DOHH2 (cell line): ENCODE measurements at regions not wholly inside any gene's neighbourhood (a gene's known extent, or its start where the extent isn't known, plus 50 kb on each side); places are given as distances from the start of the nearest gene placed in this dataset.

Source experiments
- H3F3A ChIP-seq: fragments of 200-600 bp; sonication (generic), shearing (Covaris generic); 2 replicates; pipeline ENCODE4 v1.6.0; 2016; ENCODE audit warnings: antibody characterized with exemption, mild to moderate bottlenecking; ENCODE audit not compliant: control insufficient read depth, insufficient read depth
- H3K27ac ChIP-seq: fragments of 200-600 bp; sonication (generic); 2 replicates; pipeline ENCODE4 v1.5.1; 2014; ENCODE audit warnings: low read depth, mild to moderate bottlenecking, low read length, moderate library complexity
- H3K27me3 ChIP-seq: fragments of 200-600 bp; sonication (generic); 2 replicates; pipeline ENCODE4 v1.6.1; 2014; ENCODE audit warnings: mild to moderate bottlenecking, low read length, mixed read lengths; ENCODE audit not compliant: control insufficient read depth
- H3K36me3 ChIP-seq: fragments of 200-600 bp; sonication (generic); 2 replicates; pipeline ENCODE4 v1.6.1; 2014; ENCODE audit warnings: mild to moderate bottlenecking, low read length, moderate library complexity, mixed read lengths; ENCODE audit not compliant: control insufficient read depth
- H3K4me1 ChIP-seq: fragments of 200-600 bp; sonication (generic); 2 replicates; pipeline ENCODE4 v1.6.1; 2014; ENCODE audit warnings: mild to moderate bottlenecking, low read length, mixed read lengths; ENCODE audit not compliant: control insufficient read depth
- H3K4me2 ChIP-seq: fragments of 200-600 bp; sonication (generic); 2 replicates; pipeline ENCODE4 v1.6.0; 2014; ENCODE audit warnings: mild to moderate bottlenecking, low read length, moderate library complexity
- H3K4me3 ChIP-seq: fragments of 200-600 bp; sonication (generic); 2 replicates; pipeline ENCODE4 v1.5.1; 2014; ENCODE audit warnings: mild to moderate bottlenecking, low read length, mixed read lengths
- H3K79me2 ChIP-seq: fragments of 200-600 bp; sonication (generic); 2 replicates; pipeline ENCODE4 v1.6.1; 2014; ENCODE audit warnings: mild to moderate bottlenecking, low read length, mixed read lengths; ENCODE audit not compliant: control insufficient read depth
- H3K9me2 ChIP-seq: fragments of 200-600 bp; sonication (generic); replicated peaks from 2 replicates; pipeline ENCODE4 v1.6.1; 2014; ENCODE audit warnings: mild to moderate bottlenecking, low read length, mixed read lengths; ENCODE audit not compliant: control insufficient read depth
- H3K9me3 ChIP-seq: fragments of 200-600 bp; sonication (generic); 2 replicates; pipeline ENCODE4 v1.6.1; 2014; ENCODE audit warnings: antibody characterized with exemption, low read length, mixed read lengths; ENCODE audit not compliant: control insufficient read depth, insufficient read depth
- H4K20me1 ChIP-seq: fragments of 200-600 bp; sonication (generic); 2 replicates; pipeline ENCODE4 v1.6.0; 2014; ENCODE audit warnings: low read depth, mild to moderate bottlenecking, antibody characterized with exemption, low read length, moderate library complexity; ENCODE audit not compliant: control insufficient read depth, insufficient read depth
- EZH2phosphoT487 ChIP-seq: fragments of 200-600 bp; sonication (generic); IDR thresholded peaks from 2 replicates; pipeline ENCODE4 v1.6.1; 2017; ENCODE audit warnings: borderline replicate concordance, mild to moderate bottlenecking, antibody characterized with exemption, low read length, moderate library complexity, mixed read lengths
- TF ChIP-seq, protein P1 (sequence below): fragments of 200-600 bp; sonication (generic); IDR thresholded peaks from one replicate; pipeline ENCODE4 v1.5.1; 2014; ENCODE audit warnings: antibody characterized with exemption, mild to moderate bottlenecking, low read depth, low read length; ENCODE audit not compliant: poor library complexity, severe bottlenecking

DNA sequence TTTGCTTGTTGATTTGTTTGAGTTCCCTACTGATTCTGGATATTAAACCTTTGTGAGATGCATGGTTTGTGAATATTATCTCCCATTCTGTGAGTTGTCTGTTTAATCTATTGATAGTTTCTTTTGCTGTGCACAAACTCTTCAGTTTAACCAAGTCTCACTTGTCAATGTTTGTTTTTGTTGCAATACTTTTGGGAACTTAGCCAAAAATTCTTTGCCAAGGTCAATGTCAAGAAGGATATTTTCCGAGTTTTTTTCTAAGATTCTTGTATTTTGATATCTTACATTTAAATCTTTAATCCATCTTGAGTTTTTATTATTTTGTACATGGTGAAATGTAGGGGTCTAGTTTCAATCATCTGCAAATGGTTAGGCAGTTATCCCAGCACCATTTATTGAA lies 1230.7 kb upstream of the NCAM2 start:
- H3K27ac ChIP-seq = no peak overlapping the region
- H3K9me3 ChIP-seq = peaks cover 3% of the 10 kb centered on the region; the same call in 1 of the 2 replicates
- H3K4me2 ChIP-seq = no peak overlapping the region
- TF ChIP-seq, protein P1, sequence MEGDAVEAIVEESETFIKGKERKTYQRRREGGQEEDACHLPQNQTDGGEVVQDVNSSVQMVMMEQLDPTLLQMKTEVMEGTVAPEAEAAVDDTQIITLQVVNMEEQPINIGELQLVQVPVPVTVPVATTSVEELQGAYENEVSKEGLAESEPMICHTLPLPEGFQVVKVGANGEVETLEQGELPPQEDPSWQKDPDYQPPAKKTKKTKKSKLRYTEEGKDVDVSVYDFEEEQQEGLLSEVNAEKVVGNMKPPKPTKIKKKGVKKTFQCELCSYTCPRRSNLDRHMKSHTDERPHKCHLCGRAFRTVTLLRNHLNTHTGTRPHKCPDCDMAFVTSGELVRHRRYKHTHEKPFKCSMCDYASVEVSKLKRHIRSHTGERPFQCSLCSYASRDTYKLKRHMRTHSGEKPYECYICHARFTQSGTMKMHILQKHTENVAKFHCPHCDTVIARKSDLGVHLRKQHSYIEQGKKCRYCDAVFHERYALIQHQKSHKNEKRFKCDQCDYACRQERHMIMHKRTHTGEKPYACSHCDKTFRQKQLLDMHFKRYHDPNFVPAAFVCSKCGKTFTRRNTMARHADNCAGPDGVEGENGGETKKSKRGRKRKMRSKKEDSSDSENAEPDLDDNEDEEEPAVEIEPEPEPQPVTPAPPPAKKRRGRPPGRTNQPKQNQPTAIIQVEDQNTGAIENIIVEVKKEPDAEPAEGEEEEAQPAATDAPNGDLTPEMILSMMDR = no peak
- TF ChIP-seq EZH2phosphoT487 = no peak
- H3K4me1 ChIP-seq = no peaks in the 10 kb centered on the region
- no peaks in the 10 kb centered on the region for H4K20me1 ChIP-seq
- no peaks in the 10 kb centered on the region for H3K36me3 ChIP-seq
- H3K27me3 ChIP-seq = no peaks in the 10 kb centered on the region
- no peaks in the 10 kb centered on the region for H3K79me2 ChIP-seq
- H3K9me2 ChIP-seq = no peaks in the 10 kb centered on the region
- H3F3A ChIP-seq = no peaks in the 10 kb centered on the region
- H3K4me3 ChIP-seq = no peak overlapping the region

DNA sequence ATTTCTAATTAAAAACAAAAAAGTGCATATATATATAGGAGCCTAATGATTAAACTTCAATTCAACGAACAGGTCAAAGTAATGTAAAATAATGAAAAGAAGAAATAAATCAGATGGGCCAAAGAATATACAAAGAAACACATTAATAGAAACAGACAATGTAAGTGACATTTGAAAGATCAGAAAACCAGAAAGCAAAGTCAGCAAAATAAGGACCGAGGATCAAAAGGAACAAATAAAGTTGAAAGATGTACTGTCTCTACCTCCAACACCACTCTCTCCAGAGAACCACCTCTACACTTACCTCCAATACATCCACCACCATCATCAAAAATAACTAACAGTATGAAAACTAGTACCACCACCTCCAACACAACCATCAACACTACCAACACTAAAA lies 1226.3 kb upstream of the NCAM2 start:
- no peaks in the 10 kb centered on the region for H3K27me3 ChIP-seq
- no peaks in the 10 kb centered on the region for H3K36me3 ChIP-seq
- H3K9me2 ChIP-seq = no peaks in the 10 kb centered on the region
- peaks cover 3% of the 10 kb centered on the region; the same call in 1 of the 2 replicates for H3K9me3 ChIP-seq
- H3K27ac ChIP-seq = no peak overlapping the region
- H3K4me3 ChIP-seq = no peak overlapping the region
- H3F3A ChIP-seq = no peaks in the 10 kb centered on the region
- H4K20me1 ChIP-seq = no peaks in the 10 kb centered on the region
- no peaks in the 10 kb centered on the region for H3K4me1 ChIP-seq
- no peak overlapping the region for H3K4me2 ChIP-seq
- no peaks in the 10 kb centered on the region for H3K79me2 ChIP-seq
- TF ChIP-seq, protein P1 = no peak
- TF ChIP-seq EZH2phosphoT487 = no peak

DNA sequence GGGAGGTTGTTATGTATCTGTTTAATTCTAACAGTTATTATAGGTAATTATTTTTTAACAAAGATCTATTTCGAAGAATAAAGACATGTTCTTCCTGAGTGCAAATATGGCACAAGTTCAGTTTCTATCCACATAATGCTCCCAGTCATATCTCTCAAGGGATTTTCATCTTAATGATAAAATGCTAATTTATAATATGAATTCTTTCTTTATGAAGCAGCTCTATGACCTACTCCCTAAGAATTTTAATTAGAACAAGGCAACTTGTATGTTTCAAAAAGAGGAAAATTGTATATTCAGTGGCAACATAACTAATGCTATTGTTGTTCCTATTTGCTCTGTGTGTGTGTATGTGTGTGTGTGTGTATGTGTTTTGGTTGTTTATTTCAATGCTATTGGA lies 1222.1 kb upstream of the NCAM2 start:
- Histone ChIP-seq H3K27ac (no peak overlapping the region), H3K36me3 (no peaks in the 10 kb centered on the region), H3K4me3 (no peak overlapping the region), H3K27me3 (no peaks in the 10 kb centered on the region), H3F3A (no peaks in the 10 kb centered on the region), H3K4me2 (no peak overlapping the region), H3K9me3 (no peaks in the 10 kb centered on the region), H3K79me2 (no peaks in the 10 kb centered on the region), H3K9me2 (no peaks in the 10 kb centered on the region), H3K4me1 (no peaks in the 10 kb centered on the region), H4K20me1 (no peaks in the 10 kb centered on the region)
- TF ChIP-seq, protein P1 = no peak
- no peak for TF ChIP-seq EZH2phosphoT487
